ENCODE measurements at regions not wholly inside any gene's neighbourhood (a gene's known extent, or its start where the extent isn't known, plus 50 kb on each side); places are given as distances from the start of the nearest gene placed in this dataset.

DNA sequence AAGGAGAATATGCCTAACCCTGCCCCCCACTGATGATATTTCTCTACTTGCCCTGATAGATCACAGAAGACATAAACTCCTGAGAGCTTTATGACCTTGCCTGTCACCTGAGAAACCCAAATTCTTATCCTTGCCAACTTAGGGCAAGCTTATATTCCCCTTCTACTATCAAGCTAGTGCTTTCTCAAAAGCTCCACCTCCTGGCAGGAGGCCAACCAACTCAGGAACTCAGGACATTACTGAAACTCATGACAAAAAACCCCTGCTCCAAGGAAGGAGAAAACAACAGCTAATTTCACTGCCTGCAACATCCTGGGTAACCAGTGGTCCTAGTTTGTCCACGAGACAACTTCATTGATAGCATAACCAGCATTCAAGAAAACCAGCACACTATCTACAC is 60.9 kb upstream of the FSCB start:
- ChIA-PET CTCF (no interaction called here), POLR2A (no interaction called here)
- DNase-seq (ENCODE audit: extremely low spot score): no peak
- TF ChIP-seq, protein P1, sequence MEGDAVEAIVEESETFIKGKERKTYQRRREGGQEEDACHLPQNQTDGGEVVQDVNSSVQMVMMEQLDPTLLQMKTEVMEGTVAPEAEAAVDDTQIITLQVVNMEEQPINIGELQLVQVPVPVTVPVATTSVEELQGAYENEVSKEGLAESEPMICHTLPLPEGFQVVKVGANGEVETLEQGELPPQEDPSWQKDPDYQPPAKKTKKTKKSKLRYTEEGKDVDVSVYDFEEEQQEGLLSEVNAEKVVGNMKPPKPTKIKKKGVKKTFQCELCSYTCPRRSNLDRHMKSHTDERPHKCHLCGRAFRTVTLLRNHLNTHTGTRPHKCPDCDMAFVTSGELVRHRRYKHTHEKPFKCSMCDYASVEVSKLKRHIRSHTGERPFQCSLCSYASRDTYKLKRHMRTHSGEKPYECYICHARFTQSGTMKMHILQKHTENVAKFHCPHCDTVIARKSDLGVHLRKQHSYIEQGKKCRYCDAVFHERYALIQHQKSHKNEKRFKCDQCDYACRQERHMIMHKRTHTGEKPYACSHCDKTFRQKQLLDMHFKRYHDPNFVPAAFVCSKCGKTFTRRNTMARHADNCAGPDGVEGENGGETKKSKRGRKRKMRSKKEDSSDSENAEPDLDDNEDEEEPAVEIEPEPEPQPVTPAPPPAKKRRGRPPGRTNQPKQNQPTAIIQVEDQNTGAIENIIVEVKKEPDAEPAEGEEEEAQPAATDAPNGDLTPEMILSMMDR (IDR thresholded peaks at IDR 0.05; ENCODE audit: control extremely low read depth, extremely low read depth, low read depth, missing control alignments): no peak

DNA sequence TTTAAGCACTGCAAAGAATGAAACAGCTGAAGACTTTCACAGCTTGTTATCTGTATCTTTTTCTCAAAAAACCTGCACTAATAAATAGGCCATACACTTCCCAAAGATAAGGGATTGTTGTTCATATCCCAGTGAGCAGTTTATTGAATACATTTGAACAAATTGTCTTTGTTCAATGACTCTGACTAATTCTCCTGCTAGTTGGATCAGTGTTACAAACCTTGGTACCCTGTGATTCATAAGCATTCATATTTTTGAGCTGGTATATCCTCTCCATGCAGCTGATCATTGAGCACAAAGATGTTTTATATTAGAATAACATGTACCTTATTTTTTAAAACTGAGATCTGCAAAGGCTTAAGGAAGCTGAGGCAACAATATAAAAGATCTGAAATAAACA is 58.9 kb upstream of the FSCB start:
- ChIA-PET POLR2A (no interaction called here), CTCF (interaction anchor here (0.9 kb wide), 1 partner anchor 12 kb away, joined by 3 read pairs; no protein-coding TSS in a partner anchor)
- DNase-seq (ENCODE audit: extremely low spot score): no peak
- TF ChIP-seq, protein P1 (IDR thresholded peaks at IDR 0.05; ENCODE audit: control extremely low read depth, extremely low read depth, low read depth, missing control alignments): no peak

DNA sequence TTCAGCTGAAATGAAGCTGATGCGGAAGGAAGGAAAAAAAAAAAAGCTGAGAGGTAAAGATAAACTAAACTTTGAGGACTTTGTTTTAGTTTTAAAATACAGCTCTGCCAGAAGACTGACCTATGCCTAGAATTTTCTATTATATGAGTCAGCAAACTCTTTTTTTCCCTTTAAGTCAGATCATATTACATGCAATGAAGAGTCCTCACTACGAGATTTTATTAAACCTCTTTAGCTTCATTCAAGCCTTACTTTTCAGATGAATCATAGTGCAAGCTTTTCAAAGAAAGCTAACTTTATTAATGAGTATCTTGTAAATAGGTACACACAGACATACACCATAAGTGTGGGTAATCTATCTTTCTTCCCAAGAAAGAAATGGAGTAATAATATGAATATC is 57.8 kb upstream of the FSCB start:
- DNase-seq (ENCODE audit: extremely low spot score): no peak
- CTCF ChIA-PET: no interaction called here

More for the DNA sequence above, 57.8 kb upstream of the FSCB start:
- POLR2A ChIA-PET: no interaction called here
- TF ChIP-seq, protein P1 (IDR thresholded peaks at IDR 0.05; ENCODE audit: control extremely low read depth, extremely low read depth, low read depth, missing control alignments): no peak

Data from GM10248 (cell line).